Neural cell (in vitro differentiated cells): ENCODE measurements at regions not wholly inside any gene's neighbourhood (a gene's known extent, or its start where the extent isn't known, plus 50 kb on each side); places are given as distances from the start of the nearest gene placed in this dataset.

Experiments
- EP300 ChIP-seq: fragments of 450-650 bp; conservative IDR thresholded peaks from 2 replicates; pipeline ENCODE4 v1.6.1; 2014; ENCODE audit warnings: antibody characterized with exemption, mild to moderate bottlenecking, moderate library complexity; ENCODE audit not compliant: poor library complexity, severe bottlenecking
- EZH2 ChIP-seq: fragments of 200-600, 300-800 bp; shearing (Covaris generic), sonication (generic); IDR thresholded peaks from 2 replicates; pipeline ENCODE4 v1.6.1; 2014; ENCODE audit warnings: antibody characterized with exemption, low read length, borderline replicate concordance, mild to moderate bottlenecking; ENCODE audit not compliant: insufficient read depth, poor library complexity, severe bottlenecking
- POLR2AphosphoS5 ChIP-seq: IDR thresholded peaks from 2 replicates; pipeline ENCODE4 v1.6.1; 2012
- RAD21 ChIP-seq: fragments of 450-650 bp; conservative IDR thresholded peaks from 2 replicates; pipeline ENCODE4 v1.6.1; 2014; ENCODE audit warnings: antibody characterized with exemption, mild to moderate bottlenecking, moderate library complexity
- SMC3 ChIP-seq: fragments of 450-650 bp; conservative IDR thresholded peaks from 2 replicates; pipeline ENCODE4 v1.6.1; 2014; ENCODE audit warnings: antibody characterized with exemption, mild to moderate bottlenecking, moderate library complexity; ENCODE audit not compliant: poor library complexity
- TAF1 ChIP-seq: IDR thresholded peaks from 2 replicates; pipeline ENCODE4 v1.6.1; 2012; ENCODE audit warnings: low read depth
- TF ChIP-seq, protein P1 (sequence below): fragments of 450-650 bp; IDR thresholded peaks from 2 replicates; pipeline ENCODE4 v1.5.1; 2014; ENCODE audit warnings: antibody characterized with exemption, mild to moderate bottlenecking, moderate library complexity; ENCODE audit not compliant: poor library complexity, severe bottlenecking
- TF ChIP-seq, protein P2 (sequence below): IDR thresholded peaks from 2 replicates; pipeline ENCODE4 v1.6.1; 2012; ENCODE audit warnings: borderline replicate concordance

DNA sequence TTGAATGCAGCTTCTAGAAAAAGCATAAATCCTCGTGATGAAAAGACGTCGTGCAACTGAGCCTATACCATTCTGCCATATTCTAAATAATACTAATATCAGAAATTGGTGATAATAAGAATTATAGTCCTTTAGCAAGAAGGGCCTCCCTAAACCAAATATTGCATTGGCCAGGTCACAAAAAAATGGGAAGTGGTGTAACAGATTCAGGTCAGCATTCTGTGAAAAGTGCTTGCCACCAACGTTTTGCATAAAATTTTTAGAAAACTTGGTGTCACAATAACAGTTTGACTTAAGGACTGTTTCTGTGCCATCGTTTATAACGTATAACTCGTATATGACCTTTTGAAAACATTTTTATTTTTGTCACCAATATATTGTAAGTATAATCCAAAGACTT lies 603.6 kb downstream of the CPS1 start:
- TF ChIP-seq SMC3, result no peak
- TF ChIP-seq EZH2, result no peak
- TF ChIP-seq, protein P1, sequence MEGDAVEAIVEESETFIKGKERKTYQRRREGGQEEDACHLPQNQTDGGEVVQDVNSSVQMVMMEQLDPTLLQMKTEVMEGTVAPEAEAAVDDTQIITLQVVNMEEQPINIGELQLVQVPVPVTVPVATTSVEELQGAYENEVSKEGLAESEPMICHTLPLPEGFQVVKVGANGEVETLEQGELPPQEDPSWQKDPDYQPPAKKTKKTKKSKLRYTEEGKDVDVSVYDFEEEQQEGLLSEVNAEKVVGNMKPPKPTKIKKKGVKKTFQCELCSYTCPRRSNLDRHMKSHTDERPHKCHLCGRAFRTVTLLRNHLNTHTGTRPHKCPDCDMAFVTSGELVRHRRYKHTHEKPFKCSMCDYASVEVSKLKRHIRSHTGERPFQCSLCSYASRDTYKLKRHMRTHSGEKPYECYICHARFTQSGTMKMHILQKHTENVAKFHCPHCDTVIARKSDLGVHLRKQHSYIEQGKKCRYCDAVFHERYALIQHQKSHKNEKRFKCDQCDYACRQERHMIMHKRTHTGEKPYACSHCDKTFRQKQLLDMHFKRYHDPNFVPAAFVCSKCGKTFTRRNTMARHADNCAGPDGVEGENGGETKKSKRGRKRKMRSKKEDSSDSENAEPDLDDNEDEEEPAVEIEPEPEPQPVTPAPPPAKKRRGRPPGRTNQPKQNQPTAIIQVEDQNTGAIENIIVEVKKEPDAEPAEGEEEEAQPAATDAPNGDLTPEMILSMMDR, result no peak
- no peak for TF ChIP-seq TAF1
- TF ChIP-seq EP300, result no peak
- no peak for TF ChIP-seq RAD21
- TF ChIP-seq POLR2AphosphoS5, result no peak
- TF ChIP-seq, protein P2, sequence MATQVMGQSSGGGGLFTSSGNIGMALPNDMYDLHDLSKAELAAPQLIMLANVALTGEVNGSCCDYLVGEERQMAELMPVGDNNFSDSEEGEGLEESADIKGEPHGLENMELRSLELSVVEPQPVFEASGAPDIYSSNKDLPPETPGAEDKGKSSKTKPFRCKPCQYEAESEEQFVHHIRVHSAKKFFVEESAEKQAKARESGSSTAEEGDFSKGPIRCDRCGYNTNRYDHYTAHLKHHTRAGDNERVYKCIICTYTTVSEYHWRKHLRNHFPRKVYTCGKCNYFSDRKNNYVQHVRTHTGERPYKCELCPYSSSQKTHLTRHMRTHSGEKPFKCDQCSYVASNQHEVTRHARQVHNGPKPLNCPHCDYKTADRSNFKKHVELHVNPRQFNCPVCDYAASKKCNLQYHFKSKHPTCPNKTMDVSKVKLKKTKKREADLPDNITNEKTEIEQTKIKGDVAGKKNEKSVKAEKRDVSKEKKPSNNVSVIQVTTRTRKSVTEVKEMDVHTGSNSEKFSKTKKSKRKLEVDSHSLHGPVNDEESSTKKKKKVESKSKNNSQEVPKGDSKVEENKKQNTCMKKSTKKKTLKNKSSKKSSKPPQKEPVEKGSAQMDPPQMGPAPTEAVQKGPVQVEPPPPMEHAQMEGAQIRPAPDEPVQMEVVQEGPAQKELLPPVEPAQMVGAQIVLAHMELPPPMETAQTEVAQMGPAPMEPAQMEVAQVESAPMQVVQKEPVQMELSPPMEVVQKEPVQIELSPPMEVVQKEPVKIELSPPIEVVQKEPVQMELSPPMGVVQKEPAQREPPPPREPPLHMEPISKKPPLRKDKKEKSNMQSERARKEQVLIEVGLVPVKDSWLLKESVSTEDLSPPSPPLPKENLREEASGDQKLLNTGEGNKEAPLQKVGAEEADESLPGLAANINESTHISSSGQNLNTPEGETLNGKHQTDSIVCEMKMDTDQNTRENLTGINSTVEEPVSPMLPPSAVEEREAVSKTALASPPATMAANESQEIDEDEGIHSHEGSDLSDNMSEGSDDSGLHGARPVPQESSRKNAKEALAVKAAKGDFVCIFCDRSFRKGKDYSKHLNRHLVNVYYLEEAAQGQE, result no peak
